B cell (primary cell): ENCODE measurements at regions not wholly inside any gene's neighbourhood (a gene's known extent, or its start where the extent isn't known, plus 50 kb on each side); places are given as distances from the start of the nearest gene placed in this dataset.

ENCODE experiments used
- ATAC-seq: fragments of 200-7000 bp; cut with Tn5 transposase; one replicate; pipeline ENCODE4 v1.10.0; 2021; ENCODE audit warnings: low read depth, mild to moderate bottlenecking, moderate number of reproducible peaks, moderate library complexity
- CTCF ChIA-PET: fragments of 350-600 bp; sonication (Branson Sonifier 250); formaldehyde crosslinking; loops from one replicate; lab custom pipeline; 2021; ENCODE audit warnings: antibody characterized with exemption, inconsistent platforms; lab: Charles Lee
- POLR2A ChIA-PET: fragments of 350-600 bp; sonication (Branson Sonifier 250); formaldehyde crosslinking; loops from one replicate; lab custom pipeline; 2021; ENCODE audit warnings: antibody characterized with exemption; lab: Charles Lee
- DNase-seq: peaks from one replicate; pipeline ENCODE4 v3.0.0; 2013
- H2AFZ ChIP-seq: 2 replicates; pipeline ENCODE4 v1.6.1; 2012; ENCODE audit warnings: mild to moderate bottlenecking, low read depth, low read length; ENCODE audit not compliant: insufficient read depth, poor library complexity, severe bottlenecking
- H3K27ac ChIP-seq, 2 donors: 1 replicate in 1 of 2; 2 replicates in 1 of 2; pipeline ENCODE4 v1.5.1; 2012 to 2013; ENCODE audit warnings: low read length in 2 of 2, mild to moderate bottlenecking in 2 of 2, moderate library complexity in 1 of 2
- H3K27me3 ChIP-seq, 4 experiments: fragments of 200-600 bp in 1 of 4; sonication (generic) in 1 of 4; replicated peaks in 1 of 4; 1 replicate in 2 of 4; 2 replicates in 2 of 4; pipeline versions ENCODE4 v1.6.1 to v1.7.0; 2013 to 2016; ENCODE audit warnings: low read length in 3 of 4, mild to moderate bottlenecking in 2 of 4, mixed read lengths in 1 of 4, moderate library complexity in 1 of 4; ENCODE audit not compliant: insufficient read depth in 4 of 4, control insufficient read depth in 3 of 4; ENCODE audit errors: control extremely low read depth in 1 of 4
- H3K36me3 ChIP-seq, 2 experiments: replicated peaks in 1 of 2; 1 replicate in 1 of 2; 2 replicates in 1 of 2; pipeline versions ENCODE4 v1.6.1 to v1.7.1; 2013; ENCODE audit warnings: low read length in 1 of 2; ENCODE audit not compliant: insufficient read depth in 2 of 2, control insufficient read depth in 1 of 2; ENCODE audit errors: control extremely low read depth in 1 of 2, extremely low read depth in 1 of 2
- H3K4me1 ChIP-seq, 2 donors: fragments of 200-600 bp in 1 of 2; sonication (generic) in 1 of 2; 1 replicate in 1 of 2; 2 replicates in 1 of 2; pipeline versions ENCODE4 v1.5.1 to v1.6.1; 2013 to 2017; ENCODE audit warnings: low read length in 2 of 2; ENCODE audit not compliant: control insufficient read depth in 2 of 2, insufficient read depth in 2 of 2
- H3K4me2 ChIP-seq: replicated peaks from 2 replicates; pipeline ENCODE3; 2012; ENCODE audit warnings: mild to moderate bottlenecking, low read depth, low read length; ENCODE audit not compliant: poor library complexity, severe bottlenecking
- H3K4me3 ChIP-seq, 5 experiments: fragments of 200-600 bp in 1 of 5; sonication (generic) in 1 of 5; 1 replicate in 3 of 5; 2 replicates in 2 of 5; pipeline versions ENCODE4 v1.5.1 to v1.7.0; 2011 to 2016; ENCODE audit warnings: low read length in 4 of 5, mild to moderate bottlenecking in 4 of 5, low read depth in 2 of 5, control low read depth in 1 of 5, moderate library complexity in 1 of 5; ENCODE audit not compliant: insufficient read depth in 1 of 5; ENCODE audit errors: control extremely low read depth in 1 of 5, extremely low read depth in 1 of 5
- H3K79me2 ChIP-seq: fragments of 200-600 bp; sonication (generic); one replicate; pipeline ENCODE4 v1.6.0; 2016; ENCODE audit warnings: low read length; ENCODE audit not compliant: control insufficient read depth, insufficient read depth
- H3K9ac ChIP-seq: fragments of 200-600 bp; sonication (generic); 2 replicates; pipeline ENCODE4 v1.6.1; 2017; ENCODE audit warnings: mild to moderate bottlenecking, low read length, moderate library complexity
- H3K9me3 ChIP-seq, 3 donors: one replicate each; pipeline versions ENCODE4 v1.6.1 to v1.7.1; 2013; ENCODE audit warnings: low read length in 2 of 3; ENCODE audit not compliant: control insufficient read depth in 2 of 3, insufficient read depth in 1 of 3; ENCODE audit errors: control extremely low read depth in 1 of 3
- H4K20me1 ChIP-seq: 2 replicates; pipeline ENCODE4 v1.6.0; 2012; ENCODE audit warnings: mild to moderate bottlenecking, low read length; ENCODE audit not compliant: insufficient read depth, control insufficient read depth, poor library complexity, severe bottlenecking
- H3K27ac Mint-ChIP-seq: one replicate; pipeline ENCODE4 v1.8.0; 2021; ENCODE audit warnings: mixed read lengths
- H3K27me3 Mint-ChIP-seq: one replicate; pipeline ENCODE4 v1.8.0; 2021; ENCODE audit warnings: mixed read lengths
- H3K4me1 Mint-ChIP-seq: one replicate; pipeline ENCODE4 v1.8.0; 2021; ENCODE audit warnings: mixed read lengths
- H3K4me3 Mint-ChIP-seq: one replicate; pipeline ENCODE4 v1.8.0; 2021; ENCODE audit warnings: mixed read lengths
- H3K9me3 Mint-ChIP-seq: one replicate; pipeline ENCODE4 v1.8.0; 2022; ENCODE audit warnings: mixed read lengths; ENCODE audit not compliant: insufficient read depth
- EZH2 ChIP-seq: IDR thresholded peaks from 2 replicates; pipeline ENCODE4 v1.6.1; 2012; ENCODE audit warnings: borderline replicate concordance, low read depth, mild to moderate bottlenecking, moderate library complexity, low read length; ENCODE audit not compliant: insufficient read depth, poor library complexity, severe bottlenecking
- WGBS: methylation state at CpG from one replicate; pipeline ENCODE4 v1.1.5; 2013; ENCODE audit warnings: missing lambda C conversion rate; ENCODE audit not compliant: insufficient coverage; 5-methylcytosine and 5-hydroxymethylcytosine counted together
- intact Hi-C: fragments of 100-400 bp; cut with micrococcal nuclease; formaldehyde crosslinking; loops from one replicate; pipeline ENCODE4 v1.10.0; 2022
- TF ChIP-seq, protein P1 (sequence below): fragments of 200-600 bp; IDR thresholded peaks from one replicate; pipeline ENCODE4 v1.8.0; 2022; ENCODE audit warnings: antibody characterized with exemption, mild to moderate bottlenecking

- WGBS, result 94% methylated on average over 2 of the region's 8 CpGs
- Histone ChIP-seq H3K36me3 (no peaks in the 10 kb centered on the region), H3K27me3 (peaks cover 0 to 4% (median 0%) of the 10 kb centered on the region in 4 experiments), H3K27ac (no peak overlapping the region), H3K4me1 (no peaks in the 10 kb centered on the region), H3K79me2 (no peaks in the 10 kb centered on the region), H3K9me3 (no peaks in the 10 kb centered on the region), H4K20me1 (no peaks in the 10 kb centered on the region), H2AFZ (no peak overlapping the region), H3K4me3 (no peak overlapping the region), H3K9ac (no peak overlapping the region), H3K4me2 (no peak overlapping the region)
- intact Hi-C loops, result no loop called here
- H3K27me3 Mint-ChIP-seq, result no peaks in the 10 kb centered on the region
- TF ChIP-seq EZH2, result no peak
- TF ChIP-seq, protein P1, sequence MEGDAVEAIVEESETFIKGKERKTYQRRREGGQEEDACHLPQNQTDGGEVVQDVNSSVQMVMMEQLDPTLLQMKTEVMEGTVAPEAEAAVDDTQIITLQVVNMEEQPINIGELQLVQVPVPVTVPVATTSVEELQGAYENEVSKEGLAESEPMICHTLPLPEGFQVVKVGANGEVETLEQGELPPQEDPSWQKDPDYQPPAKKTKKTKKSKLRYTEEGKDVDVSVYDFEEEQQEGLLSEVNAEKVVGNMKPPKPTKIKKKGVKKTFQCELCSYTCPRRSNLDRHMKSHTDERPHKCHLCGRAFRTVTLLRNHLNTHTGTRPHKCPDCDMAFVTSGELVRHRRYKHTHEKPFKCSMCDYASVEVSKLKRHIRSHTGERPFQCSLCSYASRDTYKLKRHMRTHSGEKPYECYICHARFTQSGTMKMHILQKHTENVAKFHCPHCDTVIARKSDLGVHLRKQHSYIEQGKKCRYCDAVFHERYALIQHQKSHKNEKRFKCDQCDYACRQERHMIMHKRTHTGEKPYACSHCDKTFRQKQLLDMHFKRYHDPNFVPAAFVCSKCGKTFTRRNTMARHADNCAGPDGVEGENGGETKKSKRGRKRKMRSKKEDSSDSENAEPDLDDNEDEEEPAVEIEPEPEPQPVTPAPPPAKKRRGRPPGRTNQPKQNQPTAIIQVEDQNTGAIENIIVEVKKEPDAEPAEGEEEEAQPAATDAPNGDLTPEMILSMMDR, result no peak
- no peaks in the 10 kb centered on the region for H3K9me3 Mint-ChIP-seq
- H3K4me1 Mint-ChIP-seq, result no peaks in the 10 kb centered on the region
- H3K4me3 Mint-ChIP-seq, result no peak overlapping the region
- ATAC-seq, result no peak
- no peak for DNase-seq
- ChIA-PET CTCF (no interaction called here), POLR2A (no interaction called here)
- H3K27ac Mint-ChIP-seq, result no peak overlapping the region
These were observed 223.2 kb upstream of the THBS1 start for GRCh38 chr15:39357480-39358268.

GRCh38 chr15:39358441-39359041, 222.3 kb upstream of the THBS1 start:
- Histone ChIP-seq H2AFZ (no peak overlapping the region), H3K4me3 (no peak overlapping the region), H3K4me2 (no peak overlapping the region), H3K36me3 (no peaks in the 10 kb centered on the region), H3K79me2 (no peaks in the 10 kb centered on the region), H3K9ac (no peak overlapping the region), H3K27me3 (peaks cover 0 to 4% (median 0%) of the 10 kb centered on the region in 4 experiments), H4K20me1 (no peaks in the 10 kb centered on the region), H3K9me3 (no peaks in the 10 kb centered on the region), H3K27ac (no peak overlapping the region), H3K4me1 (no peaks in the 10 kb centered on the region)
- intact Hi-C loops, result no loop called here
- Mint-ChIP-seq H3K27ac (no peak overlapping the region), H3K27me3 (no peaks in the 10 kb centered on the region), H3K9me3 (no peaks in the 10 kb centered on the region), H3K4me1 (no peaks in the 10 kb centered on the region), H3K4me3 (no peak overlapping the region)
- TF ChIP-seq, protein P1, result no peak
- no peak for TF ChIP-seq EZH2
- WGBS, result 17% methylated on average over 1 of the region's 3 CpGs
- POLR2A ChIA-PET, result no interaction called here
- ATAC-seq, result no peak
- CTCF ChIA-PET, result no interaction called here
- no peak for DNase-seq
